Stimulated activated naive CD4-positive, alpha-beta T cell (primary cell): ENCODE measurements at regions not wholly inside any gene's neighbourhood (a gene's known extent, or its start where the extent isn't known, plus 50 kb on each side); places are given as distances from the start of the nearest gene placed in this dataset.
"Not testable (repeated sequence)": the region's sequence is repeated elsewhere in the genome, so short reads cannot be mapped to it uniquely, and the experiment has no call there.

Experiments
- DNase-seq, 6 experiments: peaks; one replicate each; lab custom pipeline; 2025; lab: John Stamatoyannopoulos, UW

DNA sequence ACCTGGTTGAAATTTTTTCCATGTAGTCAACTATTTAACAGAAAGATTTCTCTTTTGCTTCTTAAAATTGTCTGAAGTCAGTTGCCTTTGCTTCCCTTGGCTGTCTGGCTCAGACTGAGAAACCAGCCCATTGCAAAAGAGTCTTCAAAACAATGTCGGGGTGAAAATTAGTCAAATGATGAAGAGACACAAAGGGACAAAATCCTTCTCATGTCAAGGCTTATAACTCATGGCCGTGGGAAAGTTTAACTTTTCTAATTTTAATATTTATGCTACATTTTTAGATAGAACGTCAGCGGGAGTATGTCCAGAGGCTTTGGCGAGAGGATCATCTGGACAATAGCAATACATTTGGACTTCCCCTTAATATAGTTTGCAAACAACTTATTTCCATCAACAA is 127.2 kb downstream of the CD164 start:
- no peak for DNase-seq

DNA sequence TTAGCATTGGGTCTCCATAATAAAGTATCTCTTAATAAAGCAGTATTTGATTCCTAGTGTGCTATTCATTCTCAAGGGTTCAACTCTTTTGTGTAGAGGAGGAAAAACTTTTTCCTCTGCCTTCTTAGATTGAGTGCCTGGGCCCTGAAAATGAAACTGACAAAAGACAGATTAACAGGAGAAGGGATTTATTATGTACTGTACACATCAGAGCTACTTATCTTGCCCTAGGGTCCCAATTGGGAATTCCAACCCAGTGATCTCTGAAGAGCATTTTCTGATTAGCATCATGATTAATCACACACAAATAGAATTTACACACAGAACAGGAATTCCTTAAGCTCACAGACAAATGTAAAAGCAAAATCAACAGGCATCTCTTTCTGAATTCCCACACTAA is 128.9 kb downstream of the CD164 start:
- DNase-seq = no peak

DNA sequence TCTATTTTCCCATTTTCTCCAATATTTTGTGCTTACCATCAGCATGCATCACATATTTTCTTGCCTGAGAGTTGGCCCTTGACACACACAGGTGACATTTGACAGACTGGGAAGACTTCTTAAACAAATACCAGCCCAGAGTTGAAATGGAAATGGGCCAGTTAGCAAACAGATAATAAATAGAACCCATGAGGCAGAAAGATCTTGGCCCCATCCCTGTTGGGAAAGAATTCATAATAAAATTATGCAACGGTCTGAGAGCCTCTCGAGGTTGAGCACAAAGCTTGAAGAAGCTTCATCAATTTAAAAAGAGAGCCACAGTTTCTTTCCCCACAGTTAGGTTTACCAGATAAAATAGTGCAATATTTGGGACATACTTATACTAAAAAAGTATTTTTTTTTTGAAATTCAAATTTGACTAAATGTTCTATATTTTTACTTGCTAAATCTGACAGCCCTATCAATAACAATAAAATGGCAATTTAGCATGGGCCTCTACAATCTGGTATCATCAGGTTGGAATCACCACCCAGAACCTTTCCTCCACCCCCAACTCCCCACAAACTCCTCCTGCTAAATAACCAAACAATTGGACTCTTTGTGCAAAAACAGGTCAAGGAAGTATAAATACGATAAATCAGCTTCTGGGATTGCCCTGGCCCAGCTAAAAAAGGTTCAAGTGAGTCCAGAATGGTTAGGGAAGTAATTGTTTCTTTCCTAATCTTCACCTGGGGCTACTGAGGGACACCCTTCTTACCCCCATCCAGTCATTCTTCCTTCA is 129.8 kb downstream of the CD164 start:
- no peak for DNase-seq

DNA sequence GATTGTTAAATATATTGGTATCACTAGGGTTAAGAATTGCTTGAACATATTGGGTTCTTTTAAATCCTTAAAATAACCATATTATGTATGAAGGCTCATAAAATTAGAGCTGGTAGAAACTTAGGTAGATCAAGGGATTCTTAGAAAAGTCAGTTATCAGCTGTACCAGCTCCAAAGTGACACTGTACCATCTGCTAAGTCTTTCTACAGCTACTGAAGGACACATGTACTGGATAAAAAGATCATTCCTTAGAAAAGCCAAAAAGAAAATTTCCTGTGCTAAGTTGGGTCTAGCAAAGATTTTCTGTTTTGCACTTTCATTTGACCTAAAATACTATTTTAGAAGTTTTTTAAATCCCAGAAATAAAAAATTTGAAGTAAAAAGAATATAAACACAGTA is 130.4 kb downstream of the CD164 start:
- no peak for DNase-seq

DNA sequence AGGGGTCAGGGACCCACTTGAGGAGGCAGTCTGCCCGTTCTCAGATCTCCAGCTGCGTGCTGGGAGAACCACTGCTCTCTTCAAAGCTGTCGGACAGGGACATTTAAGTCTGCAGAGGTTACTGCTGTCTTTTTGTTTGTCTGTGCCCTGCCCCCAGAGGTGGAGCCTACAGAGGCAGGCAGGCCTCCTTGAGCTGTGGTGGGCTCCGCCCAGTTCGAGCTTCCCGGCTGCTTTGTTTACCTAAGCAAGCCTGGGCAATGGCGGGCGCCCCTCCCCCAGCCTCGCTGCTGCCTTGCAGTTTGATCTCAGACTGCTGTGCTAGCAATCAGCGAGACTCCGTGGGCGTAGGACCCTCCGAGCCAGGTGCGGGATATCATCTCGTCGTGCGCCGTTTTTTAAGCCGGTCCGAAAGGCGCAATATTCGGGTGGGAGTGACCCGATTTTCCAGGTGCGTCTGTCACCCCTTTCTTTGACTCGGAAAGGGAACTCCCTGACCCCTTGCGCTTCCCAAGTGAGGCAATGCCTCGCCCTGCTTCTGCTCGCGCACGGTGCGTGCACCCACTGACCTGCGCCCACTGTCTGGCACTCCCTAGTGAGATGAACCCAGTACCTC is 131.6 kb downstream of the CD164 start:
- DNase-seq = not testable (repeated sequence)

DNA sequence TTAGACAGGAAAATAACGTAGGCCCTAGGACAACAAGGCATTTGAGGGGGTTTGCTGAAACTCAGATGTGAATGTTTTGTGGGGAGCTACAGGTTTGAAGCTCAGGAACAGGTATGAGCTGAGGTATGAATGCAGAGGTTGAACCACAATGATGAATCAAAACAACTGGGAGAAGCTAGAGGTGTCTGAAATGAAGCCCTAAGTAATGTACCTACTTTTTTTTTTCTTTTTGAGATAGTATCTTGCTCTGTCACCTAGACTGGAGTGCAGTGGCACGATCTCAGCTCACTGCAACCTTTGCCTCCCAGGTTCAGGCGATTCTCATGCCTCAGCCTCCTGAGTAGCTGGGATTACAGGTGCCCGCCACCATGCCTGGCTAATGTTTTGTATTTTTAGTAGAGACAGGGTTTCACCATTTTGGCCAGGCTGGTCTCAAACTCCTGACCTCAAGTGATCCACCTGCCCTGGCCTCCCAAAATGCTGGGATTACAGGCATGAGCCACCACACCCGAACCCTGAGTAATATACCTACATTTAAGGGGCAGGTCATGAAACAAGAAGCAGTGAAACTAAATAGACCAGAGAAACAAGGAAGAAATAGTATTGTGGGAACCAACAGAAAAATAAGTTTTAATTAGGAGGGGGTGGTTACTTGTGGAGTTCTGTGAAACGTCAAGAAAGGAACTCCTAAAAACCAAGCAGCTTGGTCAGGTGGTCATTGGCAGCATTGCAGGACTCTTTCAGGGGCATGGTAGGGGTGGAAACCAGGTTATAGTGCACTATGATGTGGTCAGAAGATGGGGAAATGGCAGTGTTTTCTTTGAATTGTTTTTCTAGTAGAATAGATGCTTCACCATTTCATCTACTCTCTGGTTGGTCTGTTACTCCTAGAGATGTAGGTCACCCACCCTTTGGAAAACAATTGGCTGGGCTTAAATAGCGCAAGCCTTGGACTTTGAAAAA is 138.1 kb downstream of the CD164 start:
- no peak for DNase-seq

DNA sequence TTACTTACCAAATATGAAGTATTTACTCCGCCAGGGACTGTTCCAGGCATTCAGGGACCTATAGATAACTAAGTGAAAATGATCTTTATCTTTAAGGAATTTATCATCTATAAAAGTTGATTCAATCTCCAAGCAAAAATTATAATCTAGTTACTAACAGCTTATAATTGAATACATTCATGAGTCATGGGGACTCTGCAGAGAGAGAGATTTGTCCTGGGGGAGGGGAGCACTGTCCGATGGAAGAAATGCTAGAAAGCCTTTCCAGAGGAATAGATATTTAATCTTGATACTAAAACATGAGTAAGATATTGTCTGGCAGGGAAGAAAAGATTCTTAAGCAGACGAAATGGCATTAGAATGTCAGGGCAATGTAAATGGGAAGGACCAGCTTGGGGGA is 139.3 kb downstream of the CD164 start:
- no peak for DNase-seq

DNA sequence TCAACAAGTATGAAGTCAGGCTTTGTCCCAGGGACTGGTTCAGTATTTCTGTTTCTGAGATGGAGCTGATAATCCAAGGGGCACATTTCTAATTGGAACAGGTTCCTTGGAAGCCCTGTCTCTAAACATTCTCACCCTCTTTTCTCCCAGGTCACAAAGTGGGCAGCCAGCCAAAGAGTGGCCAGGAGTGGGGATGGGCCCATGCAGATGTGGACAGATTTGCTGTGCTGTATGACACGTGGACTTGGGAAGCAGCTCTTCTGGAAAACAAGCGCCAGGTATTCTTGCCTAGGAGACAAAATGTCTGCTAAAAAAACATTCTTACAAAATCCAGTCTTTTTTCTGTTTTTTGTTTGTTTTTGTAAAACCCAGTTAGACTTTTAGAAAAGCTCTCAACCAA is 140.2 kb downstream of the CD164 start:
- DNase-seq = no peak

DNA sequence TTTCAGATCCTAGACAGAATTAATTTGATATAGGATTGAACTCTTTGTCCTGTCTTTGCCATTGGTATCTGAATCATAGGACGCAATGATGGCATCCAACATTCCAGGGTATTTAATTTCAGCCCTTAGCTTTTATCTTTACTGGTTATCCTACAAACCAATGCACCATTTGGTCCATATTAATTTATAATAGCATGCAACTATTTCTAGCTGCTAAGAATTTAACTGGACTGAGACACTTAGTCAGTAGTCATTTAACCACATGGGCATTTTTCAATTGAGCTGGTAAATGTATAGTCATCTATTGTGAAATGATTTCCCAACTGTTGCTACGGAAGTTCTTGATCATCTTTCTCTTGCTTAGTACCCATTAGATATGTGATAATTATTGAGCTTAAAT is 141.1 kb downstream of the CD164 start:
- no peak for DNase-seq

DNA sequence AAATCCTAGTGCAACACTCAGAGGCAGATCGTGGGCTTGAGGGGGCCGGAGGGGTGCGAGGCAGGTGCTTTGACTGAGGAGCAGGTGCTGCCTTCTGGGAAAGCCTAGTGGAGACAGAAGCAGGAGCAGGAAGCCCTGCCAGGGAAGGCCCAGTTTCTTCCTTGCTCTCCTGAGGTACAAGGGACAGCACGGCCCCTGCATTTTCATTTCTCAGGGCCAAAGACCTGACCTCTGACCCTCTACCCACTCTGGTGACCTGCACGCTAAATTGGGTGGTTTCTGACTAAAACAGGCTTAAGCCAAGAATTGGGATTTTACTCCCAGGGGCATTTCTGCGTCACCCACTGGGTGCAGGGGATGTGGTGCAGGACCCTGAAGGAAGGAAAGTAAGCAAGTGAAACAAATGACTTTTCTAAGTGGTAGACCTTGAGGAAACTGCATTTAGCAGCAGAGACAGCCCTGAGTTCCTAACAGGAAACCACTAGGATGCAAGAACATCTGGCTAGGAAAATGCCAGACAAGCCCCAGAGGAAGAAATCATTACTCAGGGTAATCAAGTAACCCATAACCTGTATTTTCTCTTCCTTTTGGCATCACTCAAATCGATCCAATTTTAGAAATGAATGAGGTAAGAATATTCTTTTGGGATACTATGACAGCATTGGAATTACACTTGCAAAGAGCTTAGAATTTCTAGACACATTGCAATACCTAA is 141.7 kb downstream of the CD164 start:
- DNase-seq = no peak

DNA sequence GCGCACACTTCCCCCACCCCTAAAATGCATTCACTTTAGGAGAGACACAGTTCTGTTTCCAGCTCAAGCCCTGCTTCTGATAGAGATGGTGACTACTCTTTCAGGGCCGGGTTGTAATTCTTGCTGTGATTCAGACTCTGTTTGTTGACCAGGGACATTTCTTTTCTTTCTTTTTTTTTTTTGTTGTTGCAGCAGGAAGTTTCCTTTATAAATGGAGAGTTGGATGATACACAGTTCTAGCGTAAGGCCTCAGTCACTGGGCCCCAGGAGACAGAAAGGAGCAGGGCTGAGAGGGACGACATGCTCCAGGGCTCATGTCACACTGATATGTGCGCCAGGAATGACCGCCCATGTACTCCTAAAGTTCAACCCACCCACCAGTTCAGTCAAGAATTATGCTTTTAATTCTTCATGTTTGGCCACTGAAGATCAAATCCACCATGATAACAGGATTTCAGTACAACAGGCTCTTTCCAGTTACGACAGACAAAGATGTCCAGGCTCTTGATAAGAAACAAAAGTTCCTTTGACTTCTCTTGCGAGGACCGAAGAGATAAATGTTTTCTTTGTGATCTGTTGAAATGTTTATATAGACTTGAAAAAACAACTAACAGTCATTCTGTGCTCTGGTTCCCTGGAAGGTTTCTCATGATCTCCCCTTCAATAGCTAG is 142.5 kb downstream of the CD164 start:
- DNase-seq = no peak

DNA sequence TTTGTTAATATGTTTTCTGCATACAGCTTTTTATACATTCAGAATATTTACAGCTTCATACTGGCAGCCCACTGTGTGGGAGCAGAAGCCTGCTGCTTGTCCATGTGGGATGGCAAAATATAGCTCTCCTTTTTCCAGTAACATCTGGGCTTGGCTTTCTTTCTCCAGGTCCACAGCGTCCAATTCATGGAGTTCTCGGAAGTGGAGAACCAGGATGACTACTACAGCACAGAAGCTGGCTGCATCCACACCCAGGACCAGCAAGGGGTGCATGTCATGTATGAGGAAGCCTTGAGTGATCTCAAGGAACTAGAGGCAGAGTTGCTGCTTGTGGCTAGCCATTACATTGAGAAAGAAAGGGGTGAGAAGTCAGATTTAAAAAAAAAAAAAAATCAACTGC is 143.1 kb downstream of the CD164 start:
- DNase-seq = no peak

DNA sequence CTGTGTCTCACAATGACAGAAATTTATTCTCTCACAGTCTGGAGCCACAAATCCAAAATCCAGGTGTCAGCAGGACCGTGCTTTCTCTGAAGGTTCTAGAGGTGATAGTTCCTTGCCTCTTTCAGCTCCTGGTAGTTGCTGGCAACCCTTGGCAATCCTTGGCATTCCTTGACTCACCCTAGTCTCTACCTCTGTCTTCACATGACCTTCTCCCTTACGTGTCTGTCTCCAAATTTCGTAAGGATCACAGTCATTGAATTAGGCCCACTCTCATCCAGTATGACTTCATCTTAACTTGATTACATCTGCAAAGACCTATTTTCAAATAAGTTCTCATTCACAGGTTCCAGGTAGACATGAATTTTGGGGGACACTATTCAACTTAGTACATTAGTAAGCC is 143.1 kb downstream of the CEP57L1 start:
- no peak for DNase-seq

DNA sequence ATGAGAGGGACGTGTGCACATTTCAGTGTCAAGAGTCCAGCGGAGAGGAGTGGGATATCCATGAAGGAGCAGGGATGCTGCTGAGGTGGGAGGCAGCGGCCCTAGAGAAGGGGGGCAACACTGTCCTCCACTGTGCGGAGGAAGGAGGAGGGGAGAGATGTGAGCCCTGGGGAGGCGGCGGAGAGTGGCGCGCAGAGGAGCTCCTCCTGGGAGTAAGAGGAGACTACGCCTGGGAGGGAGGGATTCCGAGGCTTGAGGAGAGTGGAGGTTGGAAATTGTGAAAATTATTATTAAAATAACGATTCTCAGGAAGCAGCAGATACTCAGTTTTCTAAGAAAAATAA is 142.7 kb downstream of the CEP57L1 start:
- no peak for DNase-seq

DNA sequence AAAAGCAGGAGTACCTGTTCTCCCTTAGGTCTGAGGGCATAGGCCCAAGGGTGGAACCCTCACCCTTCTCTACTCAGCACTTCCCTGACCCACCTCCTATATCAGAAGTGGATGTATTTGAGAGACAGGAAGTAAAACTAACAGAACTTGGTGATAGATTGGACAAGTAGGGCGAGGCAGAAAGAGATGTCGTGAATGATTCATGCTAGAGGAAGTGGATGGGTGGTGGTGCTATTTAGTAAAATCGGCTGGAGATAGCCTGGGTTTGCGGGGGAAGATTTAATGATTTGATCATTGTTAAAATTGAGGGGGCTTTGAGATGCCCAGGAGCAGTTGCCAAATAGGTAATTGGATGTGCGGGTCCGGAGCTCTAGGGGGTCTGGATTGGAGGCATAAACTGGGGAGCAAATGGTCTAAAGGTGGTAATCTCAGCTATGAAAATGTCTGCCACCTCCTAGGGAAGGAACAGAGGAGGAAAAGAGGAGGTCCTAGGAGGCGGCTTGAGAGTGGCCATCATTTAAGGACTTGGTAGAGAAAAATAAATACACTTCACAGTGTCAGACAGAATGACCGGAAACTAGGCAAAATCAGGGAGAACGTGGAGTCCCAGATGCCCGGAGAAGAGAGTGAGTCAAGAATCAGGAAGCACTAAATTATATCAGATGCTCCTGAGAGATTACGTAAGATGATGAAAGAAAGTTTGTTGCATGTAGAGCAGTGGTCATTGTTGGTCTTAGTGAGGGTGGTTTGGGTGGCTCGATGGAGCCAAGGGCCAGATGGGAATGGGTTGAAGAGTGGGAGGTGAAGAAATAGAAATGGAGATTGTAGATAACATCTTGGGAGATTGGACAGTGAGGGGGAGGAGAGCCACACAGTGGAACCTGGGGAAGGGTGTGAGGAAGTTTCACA is 142.0 kb downstream of the CEP57L1 start:
- DNase-seq = no peak

DNA sequence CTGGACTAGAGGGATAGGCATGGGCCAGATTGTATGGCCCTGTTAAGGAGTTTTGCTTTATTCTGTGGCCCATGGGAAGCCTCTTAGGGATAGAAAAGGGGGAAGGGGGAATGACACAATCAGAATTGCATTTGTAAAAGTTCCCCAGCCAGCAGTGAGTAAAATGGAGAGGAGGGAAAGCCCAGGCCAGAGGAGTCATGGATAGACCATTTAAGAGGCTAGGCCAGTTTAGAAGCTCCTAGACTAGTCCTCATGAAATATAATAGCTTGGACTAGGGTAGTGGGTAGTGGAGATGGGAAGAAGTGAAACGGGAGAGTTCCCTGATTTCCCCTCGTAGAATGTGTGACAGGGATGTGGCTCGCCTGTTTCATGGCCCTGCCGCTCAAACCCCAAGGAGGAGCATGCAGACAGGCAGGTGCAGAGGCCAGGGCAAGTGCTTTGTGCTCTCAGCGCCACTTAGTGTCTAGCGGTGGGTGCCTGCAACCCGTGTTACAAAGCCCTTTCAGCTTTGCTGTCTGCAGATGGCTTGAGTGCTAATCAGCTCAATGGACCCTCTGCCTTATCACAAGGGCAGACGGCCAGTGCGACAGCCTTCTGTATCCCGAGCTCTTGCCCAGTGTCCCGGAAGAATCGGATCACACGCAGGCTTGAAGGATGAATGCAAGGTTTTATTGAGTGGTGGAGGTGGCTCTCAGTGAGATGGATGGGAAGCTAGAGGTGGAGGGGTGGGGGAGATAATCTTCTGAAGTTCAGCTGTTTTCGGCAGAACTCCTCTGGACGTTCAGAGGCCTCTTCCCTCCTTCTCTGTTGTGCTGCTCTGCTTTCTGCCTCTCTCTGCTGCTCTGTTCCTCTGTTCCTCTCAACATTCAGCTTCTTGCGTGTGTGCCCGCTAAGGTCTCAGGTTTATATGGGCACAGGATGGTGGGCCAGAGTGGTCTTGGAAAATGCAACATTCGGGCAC is 141.1 kb downstream of the CEP57L1 start:
- peak in 1 of 6 experiments; percentile 9 for DNase-seq

DNA sequence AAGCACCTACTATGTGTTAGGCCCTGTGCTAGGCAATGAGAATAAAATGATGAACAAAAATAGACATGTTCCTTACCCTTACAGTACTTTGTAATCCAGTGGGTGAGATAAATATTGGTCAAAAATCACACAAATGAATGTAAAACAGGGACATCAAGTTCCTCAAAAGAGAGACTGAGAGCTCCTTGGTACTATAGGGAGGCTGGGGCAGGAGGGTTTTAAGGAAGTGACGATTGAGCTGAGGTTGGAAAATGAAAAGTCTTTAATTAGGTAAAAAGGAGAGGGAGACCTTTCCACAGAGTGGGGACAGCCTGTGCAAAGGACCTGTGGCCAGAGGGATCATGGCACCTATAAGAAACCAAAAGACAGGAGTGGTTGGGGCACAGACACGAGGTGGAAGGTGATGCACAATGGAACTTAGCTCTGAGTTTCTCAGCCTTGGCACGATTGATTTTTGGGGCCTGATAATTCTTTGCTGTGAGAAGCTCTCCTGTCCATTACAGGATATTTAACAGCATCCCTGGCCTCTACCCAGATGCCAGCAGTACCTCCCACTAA is 140.3 kb downstream of the CEP57L1 start:
- no peak for DNase-seq

DNA sequence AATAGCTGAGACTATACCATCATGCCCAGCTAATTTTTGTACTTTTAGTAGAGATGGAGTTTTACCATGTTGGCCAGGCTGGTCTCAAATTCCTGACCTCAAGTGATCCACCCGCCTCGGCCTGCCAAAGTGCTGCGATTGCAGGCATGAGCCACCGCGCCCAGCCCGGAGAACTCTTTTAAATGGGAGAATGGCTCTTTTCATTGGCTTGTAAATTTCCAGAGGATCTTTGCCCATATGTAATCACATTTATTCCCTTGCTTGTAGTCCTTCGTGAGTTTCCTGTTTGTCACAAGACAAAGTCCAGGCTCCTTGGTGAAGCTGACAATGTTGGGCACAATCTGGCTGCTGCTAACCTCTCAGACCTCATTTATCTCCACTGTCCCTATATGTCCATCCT is 135.1 kb downstream of the CEP57L1 start:
- DNase-seq = no peak

DNA sequence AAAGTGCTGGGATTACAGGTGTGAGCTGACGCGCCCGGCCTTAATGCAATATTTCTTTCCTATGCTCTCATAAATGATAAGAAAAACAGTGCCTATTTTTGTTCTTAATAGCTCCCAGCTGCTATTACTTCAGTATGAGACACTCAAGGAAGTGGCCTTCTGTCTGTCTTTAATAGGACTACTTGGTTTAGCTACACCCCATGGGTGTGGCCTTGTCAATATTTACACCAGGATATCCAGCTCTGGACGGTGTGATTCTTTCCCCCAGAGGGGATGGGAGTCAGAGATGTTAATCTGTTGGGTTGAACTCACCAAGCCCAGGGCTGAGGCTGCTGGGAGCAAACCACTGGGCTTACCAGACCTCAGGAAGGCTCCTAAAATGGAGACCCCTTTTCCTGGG is 134.2 kb downstream of the CEP57L1 start:
- no peak for DNase-seq
